ENCODE measurements at regions not wholly inside any gene's neighbourhood (a gene's known extent, or its start where the extent isn't known, plus 50 kb on each side); places are given as distances from the start of the nearest gene placed in this dataset.
A peak's percentile ranks its signal among the peaks of the same experiment; 100 is the strongest.

GRCh38 chr3:35946854-35947515 lies 307.7 kb downstream of the ARPP21 start:
- no peak for DNase-seq

DNA sequence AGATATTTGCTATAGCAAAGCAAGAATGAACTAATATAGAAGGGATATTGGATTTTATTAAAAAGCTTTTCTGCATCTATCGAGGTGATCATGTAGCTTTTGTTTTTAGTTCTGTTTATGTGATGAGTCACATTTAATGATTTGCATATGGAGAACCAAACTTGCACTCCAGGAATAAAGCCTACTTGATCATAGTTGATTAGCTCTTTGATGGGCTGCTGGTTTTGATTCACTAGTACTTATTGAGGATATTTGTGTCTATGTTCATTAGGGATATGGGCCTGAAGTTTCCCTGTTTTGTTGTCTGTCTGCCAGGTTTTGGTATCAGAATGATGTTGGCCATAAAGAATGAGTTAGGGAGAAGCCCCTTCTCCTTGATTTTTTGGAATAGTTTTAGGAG lies 310.7 kb downstream of the ARPP21 start:
- DNase-seq: no peak

GRCh38 chr3:35954413-35954812 lies 315.1 kb downstream of the ARPP21 start:
- peak; percentile 50 for DNase-seq

DNA sequence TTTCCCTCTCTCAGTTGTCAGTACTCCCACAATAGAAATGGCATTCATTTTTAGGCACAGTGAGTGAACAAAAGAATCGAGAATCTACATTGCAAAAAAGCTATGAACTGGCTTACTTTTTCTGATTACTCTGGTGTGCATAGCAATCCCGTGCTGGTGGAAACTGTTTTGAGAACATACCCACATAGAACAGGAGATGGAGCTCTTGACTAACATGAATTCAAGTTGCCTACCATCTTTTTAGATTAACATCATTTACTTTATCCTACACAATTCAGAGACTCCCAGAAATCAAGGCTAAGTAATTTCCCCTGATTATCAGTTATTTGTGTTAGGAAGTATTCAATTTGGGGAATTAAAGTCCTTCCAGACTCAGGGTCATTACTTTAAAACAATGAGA lies 326.6 kb downstream of the ARPP21 start:
- peak; percentile 69 for DNase-seq

- no peak for DNase-seq
Measured at GRCh38 chr3:35966629-35967464, 327.5 kb downstream of the ARPP21 start.

GRCh38 chr3:35968043-35968622 lies 328.8 kb downstream of the ARPP21 start:
- no peak for DNase-seq

GRCh38 chr3:35969406-35969805 lies 330.1 kb downstream of the ARPP21 start:
- no peak for DNase-seq

GRCh38 chr3:35970793-35971192 lies 331.5 kb downstream of the ARPP21 start:
- DNase-seq: no peak

- no peak for DNase-seq
Measured at GRCh38 chr3:35971686-35972085, 332.4 kb downstream of the ARPP21 start.

DNA sequence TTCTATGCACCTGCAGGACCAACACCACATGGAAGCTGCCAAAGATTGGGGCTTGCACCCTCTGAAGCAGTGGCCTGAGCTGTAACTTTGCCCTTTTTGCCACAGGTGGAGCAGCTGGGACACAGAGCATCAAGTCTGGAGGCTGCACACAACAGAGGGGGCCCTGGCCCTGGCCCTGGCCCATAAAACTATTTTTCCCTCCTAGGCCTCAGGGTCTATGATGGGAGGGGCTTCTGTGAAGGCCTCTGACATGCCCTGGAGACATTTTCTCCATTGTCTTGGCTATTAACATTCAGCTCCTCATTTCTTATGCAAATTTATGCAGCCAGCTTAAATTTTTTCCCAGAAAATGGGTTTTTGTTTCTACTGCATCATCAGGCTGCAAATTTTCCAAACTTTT lies 335.5 kb downstream of the ARPP21 start:
- no peak for DNase-seq

GRCh38 chr3:35986161-35986560 lies 346.8 kb downstream of the ARPP21 start:
- DNase-seq: no peak

DNA sequence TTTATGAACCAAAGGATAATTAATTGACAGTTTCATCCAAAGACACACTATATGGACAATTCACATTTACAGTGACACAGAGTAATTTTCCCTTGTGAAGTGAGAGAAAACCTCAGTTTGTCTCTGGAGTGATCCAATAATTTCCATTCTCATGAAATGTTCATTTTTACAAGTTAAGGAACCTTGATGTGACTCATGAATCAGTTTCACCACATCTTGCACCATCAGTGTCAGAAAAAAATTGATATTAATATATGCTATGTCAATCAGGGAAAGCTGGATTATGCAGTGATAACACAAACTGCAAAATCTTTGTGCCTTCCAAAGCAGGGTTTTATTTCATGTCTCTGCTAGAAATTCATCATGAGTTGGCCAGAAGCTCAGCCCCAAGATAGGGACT lies 348.1 kb downstream of the ARPP21 start:
- no peak for DNase-seq

DNA sequence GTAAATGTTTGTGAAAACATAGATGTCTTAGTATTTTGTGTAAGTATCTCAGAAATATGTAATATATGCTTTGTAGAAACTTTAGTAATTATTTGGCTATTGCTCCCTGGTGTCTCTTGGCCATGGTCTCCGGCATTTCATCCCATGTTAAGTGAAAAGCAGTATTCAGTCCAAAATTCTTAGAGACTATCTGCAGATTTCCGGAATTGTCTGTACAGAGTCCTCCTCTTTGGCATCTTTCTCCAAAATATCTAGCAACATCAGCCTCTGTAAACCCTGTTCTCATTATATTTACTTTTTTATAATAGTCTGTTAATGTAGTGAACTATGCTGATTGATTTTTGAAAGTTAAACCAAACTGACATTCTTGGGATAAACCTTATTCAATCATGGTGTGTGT lies 352.7 kb downstream of the ARPP21 start:
- DNase-seq: no peak

- no peak for DNase-seq
Measured at GRCh38 chr3:36011791-36012190, 368.5 kb upstream of the STAC start.

DNA sequence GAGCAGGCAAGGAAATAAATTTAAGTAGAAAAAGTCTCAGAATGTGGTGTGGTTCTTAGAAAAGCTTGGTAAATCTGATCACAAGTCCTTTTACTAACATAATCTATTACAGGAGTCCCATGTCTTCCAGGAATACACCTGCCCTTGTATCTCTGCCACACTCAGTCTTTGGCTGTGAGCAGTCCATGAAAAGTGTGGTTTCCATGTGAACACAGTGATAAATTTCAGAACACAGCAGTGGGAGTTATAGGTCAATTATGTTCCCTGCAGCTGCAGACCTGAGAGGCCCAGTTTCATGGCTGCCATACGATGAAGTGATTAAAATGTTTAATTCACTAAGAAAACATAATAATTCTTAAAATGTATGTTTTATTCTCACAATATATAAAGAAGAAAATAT lies 366.9 kb upstream of the STAC start:
- DNase-seq: no peak

- DNase-seq: no peak
Measured at GRCh38 chr3:36025232-36025631, 355.1 kb upstream of the STAC start.

DNA sequence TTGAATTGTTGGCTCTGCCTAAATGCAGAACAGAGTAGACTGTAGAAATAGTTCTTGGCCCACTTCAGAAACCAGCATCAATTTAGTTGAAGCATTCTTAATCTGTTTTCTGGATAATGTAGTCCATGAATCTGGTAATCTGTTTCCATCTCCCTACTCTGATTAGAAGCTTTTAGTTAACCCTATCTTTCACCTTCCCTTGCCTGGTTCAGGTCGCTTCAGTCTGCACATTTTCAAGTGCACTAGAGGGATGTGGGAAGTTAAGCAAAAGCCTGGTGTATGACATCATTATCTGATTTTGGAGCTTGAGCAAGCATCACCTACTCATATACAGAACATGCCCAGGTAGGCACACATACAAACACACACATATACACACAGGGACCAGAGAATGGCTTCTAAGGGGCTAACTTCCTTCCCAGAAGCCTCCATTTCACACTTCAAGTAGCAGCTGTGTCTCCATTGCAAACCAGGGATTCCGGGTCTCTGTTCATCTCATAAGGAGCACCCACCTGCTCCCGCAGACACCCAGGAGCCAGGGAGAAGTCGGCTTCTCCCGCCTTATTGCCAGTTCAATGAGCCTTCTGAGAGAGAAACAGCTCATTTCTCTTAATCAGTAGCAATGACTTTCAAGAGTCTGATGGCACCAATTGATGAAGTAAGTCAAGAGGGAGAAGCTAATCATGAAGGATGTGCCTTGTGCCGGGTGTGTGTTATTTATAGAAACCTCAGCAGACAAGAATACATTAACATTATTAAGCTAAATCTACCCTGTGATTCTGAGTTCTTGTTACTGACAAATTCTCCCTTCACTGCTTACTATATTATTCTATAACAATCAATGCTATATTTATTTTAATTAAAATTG lies 347.9 kb upstream of the STAC start:
- DNase-seq: no peak

- DNase-seq: no peak
Measured at GRCh38 chr3:36058404-36059030, 321.8 kb upstream of the STAC start.

DNA sequence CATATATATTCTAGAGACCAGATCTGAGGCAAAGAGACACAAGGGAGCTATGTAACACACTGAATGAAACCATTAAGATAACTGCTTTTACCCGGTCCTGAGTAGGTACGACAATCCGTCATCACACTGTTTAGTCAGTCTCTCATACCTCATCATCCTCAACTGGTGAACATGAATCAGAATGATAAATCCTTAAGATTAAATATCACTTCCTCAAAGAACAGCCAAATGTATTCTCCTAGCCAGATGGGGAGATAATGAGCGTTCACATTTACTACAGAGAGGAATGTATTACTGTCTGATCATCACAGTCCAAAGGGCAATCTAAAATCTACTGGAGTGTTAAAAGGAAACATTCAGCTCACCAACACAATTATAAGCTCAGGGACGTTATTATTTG lies 319.4 kb upstream of the STAC start:
- no peak for DNase-seq

- DNase-seq: no peak
Measured at GRCh38 chr3:36063992-36064391, 316.3 kb upstream of the STAC start.

- no peak for DNase-seq
Measured at GRCh38 chr3:36065321-36065720, 315.0 kb upstream of the STAC start.

- DNase-seq: no peak
Measured at GRCh38 chr3:36075491-36075890, 304.8 kb upstream of the STAC start.

Measured in tongue (tissue), 1 donor.